Heart right ventricle (tissue), 16 donors: ENCODE measurements at regions not wholly inside any gene's neighbourhood (a gene's known extent, or its start where the extent isn't known, plus 50 kb on each side); places are given as distances from the start of the nearest gene placed in this dataset.

ENCODE experiments used
- ATAC-seq, 8 donors: fragments of 200-7000 bp; cut with Tn5 transposase; one replicate each; pipeline ENCODE4 v1.9.1; 2020; ENCODE audit warnings: mild to moderate bottlenecking in 8 of 8, moderate library complexity in 8 of 8, moderate number of reproducible peaks in 1 of 8
- DNase-seq, 2 donors: peaks; one replicate each; pipeline ENCODE4 v3.0.0-alpha.2; 2020
- H3K27ac ChIP-seq, 10 donors: fragments of 200-600 bp; sonication (generic) in 2 of 10; one replicate each; pipeline versions ENCODE4 v1.5.0 to v1.8.0; 2020 to 2022; ENCODE audit warnings: mild to moderate bottlenecking in 3 of 10
- H3K27me3 ChIP-seq, 7 donors: fragments of 200-600 bp; one replicate each; pipeline ENCODE4 v1.8.0; 2021 to 2022; ENCODE audit warnings: mild to moderate bottlenecking in 2 of 7
- H3K36me3 ChIP-seq, 9 donors: fragments of 200-600 bp; sonication (generic) in 1 of 9; one replicate each; pipeline versions ENCODE4 v1.5.0 to v1.8.0; 2020 to 2022; ENCODE audit warnings: mild to moderate bottlenecking in 2 of 9
- H3K4me1 ChIP-seq, 9 donors: fragments of 200-600 bp; sonication (generic) in 1 of 9; one replicate each; pipeline versions ENCODE4 v1.5.0 to v1.8.0; 2020 to 2022; ENCODE audit warnings: mild to moderate bottlenecking in 4 of 9
- H3K4me3 ChIP-seq, 10 donors: fragments of 200-600 bp; sonication (generic) in 2 of 10; one replicate each; pipeline versions ENCODE4 v1.5.0 to v1.8.0; 2020 to 2022; ENCODE audit warnings: mild to moderate bottlenecking in 7 of 10, moderate library complexity in 2 of 10
- H3K9me3 ChIP-seq, 11 donors: fragments of 200-600 bp in 10 of 11; sonication (generic) in 2 of 11; one replicate each; pipeline versions ENCODE4 v1.5.0 to v1.8.0; 2013 to 2022; ENCODE audit warnings: mild to moderate bottlenecking in 2 of 11, control low read depth in 1 of 11, moderate library complexity in 1 of 11
- CTCF ChIP-seq, 9 donors: fragments of 200-600 bp; sonication (generic) in 2 of 9; IDR thresholded peaks; one replicate each; pipeline versions ENCODE4 v1.5.0 to v1.8.0; 2021 to 2022; ENCODE audit warnings: antibody characterized with exemption in 9 of 9, mild to moderate bottlenecking in 5 of 9, moderate library complexity in 1 of 9
- WGBS, 2 donors: extraction: QIAGEN DNeasy Blood & Tissue Kit; methylation state at CpG; one replicate each; pipeline ENCODE4 v1.1.7; 2013; ENCODE audit warnings: inconsistent platforms in 1 of 2; 5-methylcytosine and 5-hydroxymethylcytosine counted together
- intact Hi-C, 10 donors: fragments of 100-400 bp; cut with DNase I; formaldehyde crosslinking; loops; one replicate each; pipeline versions ENCODE4 v1.11.1 to v1.14.2; 2022
- donor health status: Arrhythmogenic right ventricular cardiomyopathy.
- donor health status: ischemic (EF 13 %, LVEDD 7.1; RV severe dilation, severe dysfunction).
- donor health status: healthy with polysubstance abuse.
- donor health status: DM: no; HTN: yes; CAD: no.
- donor health status: DM: no; HTN: no; CAD: no.
- donor health status: ischemic (EF 25% LVEDD 6.9; RV normal size, moderate dysfunction).
- donor health status: ischemic (EF 25% LVEDD 5.7; RV mildly dilated, moderate dysfunction).
- donor health status: healthy.
- donor health status: DM: yes; HTN: yes; CAD: no.
- donor health status: Ischemic cardiomyopathy.
- donor health status: ischemic (EF 35%, LVEDD 5.7; RV mildly dilated, moderate dysfunction).
- donor health status: nonischemic (EF 11% LVEDD 7.7; RV severe dilation, severe dysfunction).
- donor health status: DM: yes; HTN: yes; CAD: no.
- donor health status: PGD.
- donor health status: ischemic (EF 29% LVEDD 5.4; RV normal size, mild dysfunction).
- donor health status: nonischemic (EF 23%, LVEDD 6.1; RV moderate dilation, normal function).

GRCh38 chr4:96913441-96914080 is 1073.7 kb downstream of the PDHA2 start:
- DNase-seq: no peak
- Histone ChIP-seq H3K4me3 (no peak overlapping the region), H3K27ac (no peak overlapping the region), H3K36me3 (no peaks in the 10 kb centered on the region), H3K27me3 (no peaks in the 10 kb centered on the region), H3K4me1 (no peaks in the 10 kb centered on the region), H3K9me3 (no peaks in the 10 kb centered on the region)
- TF ChIP-seq CTCF (IDR thresholded peaks at IDR 0.05): no peak
- intact Hi-C loops: no loop called here
- WGBS, 2 donors: 39 to 43% methylated on average over 2 of the region's 2 CpGs
- no peak for ATAC-seq

GRCh38 chr4:96916711-96917110 is 1076.8 kb downstream of the PDHA2 start:
- intact Hi-C loops: no loop called here
- no peak for TF ChIP-seq CTCF (IDR thresholded peaks at IDR 0.05)
- DNase-seq (no peak), ATAC-seq (no peak)
- H3K4me3 ChIP-seq: no peak overlapping the region
- no peaks in the 10 kb centered on the region for H3K27me3 ChIP-seq
- WGBS, 2 donors: 39 to 40% methylated on average over 5 of the region's 5 CpGs
- no peaks in the 10 kb centered on the region for H3K36me3 ChIP-seq
- H3K9me3 ChIP-seq: peaks cover 0 to 18% (median 0%) of the 10 kb centered on the region in 11 donors
- no peaks in the 10 kb centered on the region for H3K4me1 ChIP-seq
- H3K27ac ChIP-seq: no peak overlapping the region

DNA sequence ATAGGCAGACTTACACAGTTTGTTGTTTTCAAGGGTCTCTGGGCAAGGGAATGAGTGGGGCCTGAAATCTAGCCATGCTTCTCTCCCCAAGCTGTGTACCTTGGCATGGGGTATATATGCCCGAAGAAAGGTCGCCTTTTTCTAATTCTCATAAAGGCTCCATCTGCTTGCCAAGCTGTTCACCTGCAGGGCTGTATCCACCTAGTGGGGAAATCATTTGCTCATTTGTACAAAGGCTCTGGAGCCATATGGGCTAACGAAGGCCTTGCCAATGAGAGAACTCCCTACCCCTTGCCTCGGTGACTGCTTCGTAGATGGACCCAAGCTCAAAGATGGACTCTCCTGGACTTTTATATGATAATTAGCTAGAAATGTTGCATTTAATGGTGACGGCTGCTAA is 1097.0 kb downstream of the PDHA2 start:
- H3K36me3 ChIP-seq: no peaks in the 10 kb centered on the region
- 91 to 94% methylated on average over 6 of the region's 6 CpGs for WGBS, 2 donors
- no peak for DNase-seq
- no peak for TF ChIP-seq CTCF (IDR thresholded peaks at IDR 0.05)
- intact Hi-C loops: no loop called here
- ATAC-seq: no peak
- no peaks in the 10 kb centered on the region for H3K27me3 ChIP-seq
- H3K4me1 ChIP-seq: no peaks in the 10 kb centered on the region
- no peak overlapping the region for H3K27ac ChIP-seq
- no peaks in the 10 kb centered on the region for H3K9me3 ChIP-seq
- H3K4me3 ChIP-seq: no peak overlapping the region

DNA sequence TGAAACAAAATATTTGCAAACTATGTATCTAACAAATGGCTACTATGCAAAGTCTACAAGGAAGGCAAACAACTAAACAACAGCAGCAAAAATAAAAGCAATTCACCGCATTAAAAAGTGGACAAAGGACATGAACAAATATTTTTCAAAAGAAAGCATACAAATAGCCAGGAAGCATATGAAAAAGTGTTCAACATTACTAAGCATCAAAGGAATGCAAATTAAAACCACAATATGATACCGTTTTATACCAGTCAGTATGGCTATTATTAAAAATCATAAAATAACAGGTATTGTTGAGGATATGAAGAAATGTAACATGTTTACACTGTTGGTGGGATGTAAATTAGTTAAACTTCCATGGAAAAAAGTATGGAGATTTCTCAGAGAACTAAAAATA is 1106.7 kb downstream of the PDHA2 start:
- intact Hi-C loops: no loop called here
- Histone ChIP-seq H3K27ac (no peak overlapping the region), H3K4me3 (no peak overlapping the region), H3K27me3 (no peaks in the 10 kb centered on the region), H3K9me3 (peaks cover 0 to 3% (median 0%) of the 10 kb centered on the region in 11 donors), H3K36me3 (no peaks in the 10 kb centered on the region), H3K4me1 (no peaks in the 10 kb centered on the region)
- ATAC-seq: no peak
- TF ChIP-seq CTCF (IDR thresholded peaks at IDR 0.05): no peak
- WGBS, 2 donors: 85 to 86% methylated on average over 2 of the region's 2 CpGs
- no peak for DNase-seq
